ENCODE measurements at regions not wholly inside any gene's neighbourhood (a gene's known extent, or its start where the extent isn't known, plus 50 kb on each side); places are given as distances from the start of the nearest gene placed in this dataset.
A peak's percentile ranks its signal among the peaks of the same experiment; 100 is the strongest.
"Not testable (repeated sequence)": the region's sequence is repeated elsewhere in the genome, so short reads cannot be mapped to it uniquely, and the experiment has no call there.

GRCh38 chr20:40895182-40895581, 133.4 kb upstream of the TOP1 start:
- no peak for DNase-seq

DNA sequence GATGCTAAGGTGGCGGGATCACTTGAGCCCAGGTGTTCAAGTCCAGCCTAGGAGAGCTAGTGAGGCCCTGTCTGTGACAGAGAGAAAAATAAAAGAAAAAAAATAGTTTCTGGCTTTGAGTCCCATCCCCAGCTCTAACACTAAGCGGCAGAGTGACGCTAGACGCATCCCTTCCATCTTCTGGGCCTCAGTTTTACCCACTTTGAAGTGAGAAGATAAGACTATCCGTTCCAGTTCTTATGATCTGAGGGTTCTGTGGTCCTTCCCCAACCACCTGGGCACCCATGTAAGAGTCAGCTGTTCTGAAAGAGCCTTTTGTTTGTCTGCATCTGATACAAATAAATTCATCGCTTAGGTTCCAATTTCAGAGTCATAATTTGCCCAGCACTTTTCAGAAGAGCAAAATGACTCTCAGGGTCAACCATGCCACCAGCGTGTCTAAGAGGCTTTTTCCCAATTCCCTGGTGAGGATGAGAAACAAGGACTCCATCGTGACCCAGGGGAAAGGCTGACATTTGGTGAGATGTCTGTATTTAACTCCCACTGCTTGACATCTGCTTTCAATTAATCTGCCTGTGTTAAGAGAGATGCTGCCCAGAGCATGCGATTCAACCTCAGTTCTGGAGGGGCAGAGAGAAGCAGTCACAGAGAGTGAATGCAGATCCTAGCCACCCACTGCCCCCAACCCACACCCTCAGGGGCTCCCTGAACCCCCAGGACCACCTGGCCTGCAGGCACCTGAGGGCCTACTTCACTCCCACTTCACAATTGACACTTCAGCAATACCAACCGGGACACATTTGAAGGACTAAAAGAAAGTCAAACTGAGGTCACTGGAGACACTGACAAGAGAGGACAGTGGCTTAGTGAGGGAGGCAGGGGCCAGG, 131.6 kb upstream of the TOP1 start:
- no peak for DNase-seq

DNA sequence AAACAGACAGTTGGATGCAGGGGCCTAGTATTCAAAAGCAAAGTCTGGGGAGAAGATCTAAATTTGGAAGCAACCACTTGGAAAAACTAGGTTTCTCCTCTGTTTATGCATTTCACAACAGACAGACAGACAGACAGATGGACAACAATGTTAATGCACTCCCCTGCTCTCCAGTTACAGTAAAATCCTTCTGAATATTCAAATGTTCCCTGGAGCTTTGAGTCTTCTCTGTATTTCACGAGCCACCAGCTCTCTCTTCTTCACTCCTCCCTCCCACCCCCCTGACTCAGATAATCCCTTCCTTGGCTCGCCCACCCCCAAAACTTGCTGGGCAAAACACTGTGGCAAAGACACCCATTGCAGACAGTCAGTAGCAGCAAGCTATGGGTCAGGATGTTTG, 129.3 kb upstream of the TOP1 start:
- DNase-seq: no peak

- no peak for DNase-seq
Measured at GRCh38 chr20:40900666-40901215, 127.9 kb upstream of the TOP1 start.

DNA sequence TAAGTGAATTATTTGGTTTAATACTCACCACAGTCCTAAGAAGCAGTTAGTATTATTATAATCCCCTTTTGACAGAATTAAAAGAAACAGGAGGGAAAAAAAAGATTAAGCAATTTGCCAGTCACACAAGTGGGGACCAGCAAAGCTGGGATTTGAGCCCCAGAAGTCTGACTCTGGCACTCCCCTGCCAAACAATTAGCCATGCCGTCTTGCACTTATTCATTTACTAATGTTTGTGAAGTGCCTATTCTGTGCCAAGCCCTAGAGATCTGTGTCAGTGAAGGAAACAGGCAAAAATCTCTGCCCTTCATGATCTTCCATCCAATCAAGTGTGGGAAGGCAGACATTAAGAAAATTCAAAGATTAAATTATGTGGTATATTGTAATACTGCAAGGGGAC, 126.0 kb upstream of the TOP1 start:
- no peak for DNase-seq

- no peak for DNase-seq
Measured at GRCh38 chr20:40908309-40908708, 120.3 kb upstream of the TOP1 start.

GRCh38 chr20:40909489-40909888, 119.1 kb upstream of the TOP1 start:
- DNase-seq: not testable (repeated sequence)

- not testable (repeated sequence) for DNase-seq
Measured at GRCh38 chr20:40910436-40910835, 118.2 kb upstream of the TOP1 start.

GRCh38 chr20:40911152-40911551, 117.5 kb upstream of the TOP1 start:
- DNase-seq: not testable (repeated sequence)

DNA sequence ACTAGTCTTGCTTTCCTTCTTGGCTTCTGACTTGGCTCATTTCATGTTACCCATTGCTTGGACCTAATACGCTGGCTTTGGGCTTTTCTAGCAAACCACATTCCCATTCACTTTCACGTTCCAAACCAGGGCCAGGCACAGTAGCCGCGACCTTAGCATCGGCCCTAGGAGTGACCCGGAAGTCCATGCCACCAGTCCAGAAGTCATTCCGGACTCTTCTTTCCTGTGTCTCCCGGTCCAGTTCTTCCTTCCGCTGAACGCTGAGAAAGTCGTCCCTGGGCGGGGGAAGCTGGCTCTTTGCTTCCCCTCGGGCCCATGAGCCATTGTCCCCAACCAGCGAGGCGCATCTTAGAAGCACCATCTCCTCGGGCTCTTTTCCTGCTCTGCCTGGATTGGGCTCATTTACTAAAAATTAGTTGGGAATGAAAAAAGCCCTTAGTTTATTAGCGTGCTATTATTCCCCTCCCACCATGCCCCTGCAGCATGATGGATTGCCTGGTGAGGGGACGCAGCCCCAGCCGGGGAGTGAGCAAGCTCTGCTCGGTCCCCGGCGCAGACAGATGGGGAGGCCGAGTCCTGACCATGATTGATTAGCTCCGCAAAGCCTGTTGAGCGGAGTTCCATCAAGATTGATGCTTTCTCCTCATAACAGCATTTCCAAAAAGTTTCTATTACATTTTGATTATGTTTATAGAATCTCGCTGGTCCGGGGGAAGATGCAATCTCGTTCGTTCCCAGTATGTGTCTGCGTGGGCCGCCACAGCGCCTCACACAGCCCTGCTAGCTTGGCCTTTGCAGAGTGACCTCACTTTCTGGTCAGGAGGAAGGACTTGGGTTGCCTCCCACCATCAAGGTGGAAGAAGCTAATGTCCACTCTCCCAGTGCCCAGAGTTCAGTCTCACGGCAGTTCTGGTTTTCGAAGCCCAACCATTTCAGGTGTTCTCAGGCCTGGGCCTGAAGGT, 115.1 kb upstream of the TOP1 start:
- DNase-seq: no peak

- no peak for DNase-seq
Measured at GRCh38 chr20:40915756-40916155, 112.9 kb upstream of the TOP1 start.

GRCh38 chr20:40916276-40916675, 112.3 kb upstream of the TOP1 start:
- DNase-seq: no peak

DNA sequence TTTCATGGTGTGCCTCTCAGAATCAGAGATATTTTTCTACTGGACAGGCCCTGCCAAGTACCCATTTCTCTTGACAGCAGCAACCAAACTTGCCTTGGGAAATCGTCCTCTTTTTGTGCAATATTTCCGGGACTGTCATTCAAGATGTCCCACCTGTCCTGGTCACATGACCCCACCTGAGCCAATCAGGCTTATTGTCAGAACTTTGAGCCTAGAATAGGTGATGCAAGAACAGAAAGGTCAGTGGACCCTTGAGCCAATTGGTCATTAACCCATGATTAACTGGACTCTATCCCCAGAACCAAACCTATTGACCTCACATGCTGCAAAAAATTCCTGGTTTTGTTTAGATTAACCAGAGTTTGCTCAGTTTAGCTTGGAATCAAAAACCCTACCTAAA, 108.3 kb upstream of the TOP1 start:
- no peak for DNase-seq

DNA sequence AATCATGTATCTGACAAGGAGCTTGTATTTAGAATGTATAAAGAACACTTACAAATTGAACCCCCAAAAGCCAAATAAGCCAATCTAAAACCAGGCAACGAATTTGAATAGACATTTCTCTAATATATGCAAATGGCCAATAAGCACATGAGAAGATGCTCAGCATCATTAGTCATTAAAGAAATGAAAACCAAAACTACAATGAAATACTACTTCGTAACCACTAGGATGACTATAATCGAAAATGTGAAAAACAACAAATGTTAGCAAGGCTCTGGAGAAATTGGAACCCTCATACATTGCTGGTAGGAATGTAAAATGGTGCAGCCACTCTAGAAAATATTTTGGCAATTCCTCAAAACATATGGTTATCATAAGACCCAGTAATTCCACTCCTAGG, 105.8 kb upstream of the TOP1 start:
- peak; percentile 9 for DNase-seq

DNA sequence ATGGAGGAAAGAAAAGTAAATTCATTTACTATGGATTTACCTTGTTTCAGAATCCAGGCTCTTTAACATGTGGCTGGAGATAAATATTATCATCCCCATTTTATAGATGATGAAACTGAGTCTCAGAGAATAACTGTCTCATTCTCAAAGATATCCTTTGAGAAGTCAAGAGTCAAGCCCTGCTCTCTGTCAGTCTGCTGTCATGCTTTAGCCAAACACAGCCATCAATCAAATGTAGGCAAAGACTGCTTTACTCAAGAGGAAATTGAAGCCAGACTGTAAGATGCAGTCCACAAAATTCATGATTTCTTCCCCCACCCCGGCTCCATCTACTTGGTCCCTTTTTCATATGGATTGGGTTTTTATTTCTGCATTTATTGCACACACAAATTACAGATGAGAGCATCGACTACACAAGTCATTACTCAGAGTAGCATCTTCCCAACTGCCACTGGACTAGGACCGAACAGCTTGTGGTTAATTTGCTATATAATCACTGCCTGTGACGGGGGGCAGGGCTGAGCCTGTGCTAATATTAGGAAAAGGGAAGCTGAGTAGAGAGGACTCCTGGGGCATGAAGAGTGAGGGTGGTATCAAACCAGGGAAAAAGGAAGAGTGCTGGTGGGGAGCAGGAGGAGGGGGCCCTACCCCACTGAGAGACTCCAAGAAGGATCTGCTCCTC, 102.7 kb upstream of the TOP1 start:
- DNase-seq: no peak

GRCh38 chr20:40926928-40927327, 101.7 kb upstream of the TOP1 start:
- DNase-seq: no peak

GRCh38 chr20:40930561-40930960, 98.1 kb upstream of the TOP1 start:
- no peak for DNase-seq

DNA sequence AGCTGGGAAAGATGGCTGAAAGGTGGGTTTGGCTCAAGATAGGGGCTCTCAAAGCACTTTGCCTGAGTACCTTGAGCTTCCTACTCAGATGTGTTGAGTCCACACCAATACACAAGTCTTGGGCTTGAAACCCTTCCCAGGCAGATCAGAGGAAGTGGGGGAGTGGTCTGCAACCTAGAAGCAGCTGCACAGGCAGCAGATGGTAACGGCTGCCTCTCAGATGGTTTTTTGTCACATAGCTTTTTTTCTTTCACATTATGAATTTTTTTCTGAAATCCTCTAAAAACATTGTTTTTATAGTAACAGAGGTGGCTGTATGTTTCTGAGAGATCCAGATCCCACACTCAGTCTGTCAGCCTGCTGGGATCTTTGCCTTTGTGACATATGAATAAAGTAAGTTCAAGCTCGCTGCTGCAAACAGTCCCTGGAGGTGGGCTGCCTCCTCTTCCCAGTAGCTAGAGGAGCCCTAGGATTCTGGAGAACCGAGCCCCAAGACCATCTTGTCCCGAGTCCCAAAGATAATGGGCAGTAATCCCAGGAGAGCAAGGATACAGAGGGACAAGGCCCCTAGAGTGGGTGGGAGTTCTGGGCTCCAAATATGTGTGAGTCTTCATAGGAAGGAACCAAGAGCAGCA, 97.1 kb upstream of the TOP1 start:
- no peak for DNase-seq

DNA sequence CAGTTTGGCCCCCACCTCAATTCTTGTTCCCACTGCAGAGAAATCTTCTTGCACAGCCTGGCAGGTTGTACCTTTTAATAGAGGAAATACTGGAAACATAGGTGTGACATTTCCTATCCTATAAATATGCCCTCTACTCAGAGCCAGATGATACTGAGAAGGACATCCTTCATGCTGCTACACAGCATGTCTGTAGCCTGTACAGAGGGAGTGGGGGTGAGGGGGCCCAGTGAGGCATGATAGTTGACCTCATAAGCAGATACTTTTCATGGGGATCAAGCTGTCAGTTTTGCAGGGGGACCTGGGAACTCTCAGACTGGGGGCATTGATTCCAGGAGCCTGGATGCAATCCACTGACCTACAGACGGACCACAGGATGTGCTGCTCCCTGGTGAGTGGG, 96.2 kb upstream of the TOP1 start:
- no peak for DNase-seq

DNA sequence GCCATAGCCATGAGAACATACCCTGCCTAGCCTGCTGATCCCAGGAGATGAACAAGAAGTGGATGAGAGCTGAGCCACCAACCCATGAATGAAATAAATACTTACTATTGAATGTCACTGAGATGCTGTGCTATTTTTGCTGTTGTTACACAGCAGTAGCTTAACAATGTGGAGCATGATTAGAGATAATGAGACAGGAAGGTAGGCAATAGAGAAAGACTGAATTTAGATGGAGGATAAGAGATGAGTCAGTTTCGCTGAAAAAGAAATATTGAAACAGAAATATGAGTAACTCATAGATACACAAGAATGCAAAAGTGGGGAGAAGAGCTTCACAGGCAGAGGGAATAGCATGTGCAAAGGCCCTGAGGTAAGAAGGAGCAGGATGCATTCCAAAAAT, 94.9 kb upstream of the TOP1 start:
- DNase-seq: peak; percentile 46

DNA sequence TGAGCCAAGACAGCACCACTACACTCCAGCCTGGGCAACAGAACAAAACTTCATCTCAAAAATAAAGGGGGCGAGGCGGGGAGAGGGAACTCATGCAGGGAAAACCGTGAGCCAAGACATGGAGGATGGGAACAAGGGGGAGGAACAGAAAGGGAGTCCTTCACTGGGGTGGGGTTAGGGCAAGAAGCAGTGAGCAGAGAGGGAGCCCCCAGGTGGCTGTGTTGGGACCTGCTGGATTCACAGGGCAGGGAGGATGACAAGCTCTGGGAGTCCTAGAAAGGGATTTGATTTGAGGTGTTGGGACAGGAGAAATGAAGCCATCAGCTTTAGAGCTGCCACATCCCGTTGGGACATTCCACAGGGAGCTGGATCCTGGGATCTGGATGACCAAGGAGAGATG, 90.6 kb upstream of the TOP1 start:
- DNase-seq: no peak

GRCh38 chr20:40939667-40940066, 89.0 kb upstream of the TOP1 start:
- DNase-seq: no peak
